ENCODE measurements at regions not wholly inside any gene's neighbourhood (a gene's known extent, or its start where the extent isn't known, plus 50 kb on each side); places are given as distances from the start of the nearest gene placed in this dataset.

DNA sequence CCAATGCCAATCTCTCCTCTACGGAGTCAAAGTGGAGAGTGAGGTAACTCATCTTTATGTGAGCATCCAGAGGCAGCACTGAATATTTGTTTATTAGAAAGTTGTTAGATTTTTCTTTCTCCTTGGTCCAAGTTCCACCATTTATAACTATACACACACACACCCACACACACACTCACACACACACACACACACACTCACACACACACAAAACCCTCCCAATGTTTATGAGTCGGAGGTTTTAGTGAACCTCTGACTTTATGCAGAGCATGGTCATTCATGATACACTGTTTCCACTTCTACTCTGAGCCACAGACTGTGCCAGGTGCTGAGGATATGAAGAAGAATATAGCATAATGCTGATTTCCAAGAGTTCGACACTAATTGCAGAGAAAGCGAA, 132.9 kb upstream of the CCDC68 start:
- no peak for DNase-seq (ENCODE audit: low spot score)
- 82% methylated on average over 4 of the region's 4 CpGs for WGBS
- H3K9me3 ChIP-seq: no peaks in the 10 kb centered on the region
- TF ChIP-seq POLR2AphosphoS5 (IDR thresholded peaks at IDR 0.05) (no peak), POLR2A (IDR thresholded peaks at IDR 0.05) (no peak)
- TF ChIP-seq, protein P1, sequence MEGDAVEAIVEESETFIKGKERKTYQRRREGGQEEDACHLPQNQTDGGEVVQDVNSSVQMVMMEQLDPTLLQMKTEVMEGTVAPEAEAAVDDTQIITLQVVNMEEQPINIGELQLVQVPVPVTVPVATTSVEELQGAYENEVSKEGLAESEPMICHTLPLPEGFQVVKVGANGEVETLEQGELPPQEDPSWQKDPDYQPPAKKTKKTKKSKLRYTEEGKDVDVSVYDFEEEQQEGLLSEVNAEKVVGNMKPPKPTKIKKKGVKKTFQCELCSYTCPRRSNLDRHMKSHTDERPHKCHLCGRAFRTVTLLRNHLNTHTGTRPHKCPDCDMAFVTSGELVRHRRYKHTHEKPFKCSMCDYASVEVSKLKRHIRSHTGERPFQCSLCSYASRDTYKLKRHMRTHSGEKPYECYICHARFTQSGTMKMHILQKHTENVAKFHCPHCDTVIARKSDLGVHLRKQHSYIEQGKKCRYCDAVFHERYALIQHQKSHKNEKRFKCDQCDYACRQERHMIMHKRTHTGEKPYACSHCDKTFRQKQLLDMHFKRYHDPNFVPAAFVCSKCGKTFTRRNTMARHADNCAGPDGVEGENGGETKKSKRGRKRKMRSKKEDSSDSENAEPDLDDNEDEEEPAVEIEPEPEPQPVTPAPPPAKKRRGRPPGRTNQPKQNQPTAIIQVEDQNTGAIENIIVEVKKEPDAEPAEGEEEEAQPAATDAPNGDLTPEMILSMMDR (IDR thresholded peaks at IDR 0.05): no peak
- no peak overlapping the region for H3K27ac ChIP-seq
- H3K36me3 ChIP-seq: no peaks in the 10 kb centered on the region
- no peaks in the 10 kb centered on the region for H3K27me3 ChIP-seq (replicated peaks; ENCODE audit: insufficient read depth)
- intact Hi-C loops (cut with DNase I): no loop called here
- H3K4me3 ChIP-seq: no peak overlapping the region
- H3K4me1 ChIP-seq (replicated peaks): no peaks in the 10 kb centered on the region

DNA sequence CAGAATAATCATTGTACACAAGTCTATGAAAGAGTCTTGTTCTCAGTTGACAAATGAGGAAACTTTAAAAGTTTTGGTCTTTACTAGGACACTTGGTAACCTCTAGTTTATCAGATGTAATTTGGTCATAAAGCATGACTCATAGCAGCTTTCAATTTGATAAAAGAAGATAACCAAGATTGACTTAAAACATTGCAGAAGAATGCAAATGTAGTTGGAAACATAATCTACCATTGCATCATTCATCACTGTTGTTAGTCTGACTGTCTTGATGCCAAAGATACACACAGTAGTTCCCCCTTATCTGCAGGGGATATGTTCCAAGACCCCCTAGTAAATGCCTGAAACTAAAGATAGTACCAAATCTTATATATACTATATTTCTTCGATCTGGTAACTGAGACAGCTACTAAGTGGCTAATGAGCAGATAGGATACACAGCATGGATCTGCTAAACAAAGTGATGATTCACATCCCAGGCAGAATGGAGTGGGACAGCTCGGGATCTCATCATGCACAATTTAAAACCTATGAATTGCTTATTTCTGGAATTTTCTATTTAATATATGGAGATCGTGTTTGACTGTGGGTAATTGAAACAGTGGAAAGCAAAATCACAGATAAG, 131.4 kb upstream of the CCDC68 start:
- DNase-seq (ENCODE audit: low spot score): no peak
- no peak for TF ChIP-seq POLR2A (IDR thresholded peaks at IDR 0.05)
- TF ChIP-seq, protein P1 (IDR thresholded peaks at IDR 0.05): no peak
- TF ChIP-seq POLR2AphosphoS5 (IDR thresholded peaks at IDR 0.05): no peak

DNA sequence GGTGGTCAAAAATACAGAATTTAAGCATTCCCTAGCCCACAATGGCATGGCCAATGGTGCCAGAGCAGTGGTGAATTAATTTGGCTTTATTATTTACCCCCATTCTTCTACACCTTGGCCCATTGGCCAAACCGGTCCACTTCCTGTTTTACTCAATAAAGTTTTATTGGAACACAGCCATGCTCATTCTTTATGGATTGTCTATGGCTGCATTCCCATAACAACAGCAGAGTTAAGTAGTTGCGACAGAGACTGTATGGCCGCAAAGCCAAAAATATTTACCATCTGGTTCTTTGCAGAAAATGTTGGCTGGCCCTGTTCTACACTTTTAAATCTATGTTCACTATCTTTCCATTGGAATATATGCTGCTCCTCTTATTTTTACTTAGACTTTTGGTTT, 130.3 kb upstream of the CCDC68 start:
- Histone ChIP-seq H3K27me3 (replicated peaks; ENCODE audit: insufficient read depth) (no peaks in the 10 kb centered on the region), H3K4me3 (no peak overlapping the region), H3K4me1 (replicated peaks) (no peaks in the 10 kb centered on the region), H3K36me3 (no peaks in the 10 kb centered on the region), H3K27ac (no peak overlapping the region), H3K9me3 (no peaks in the 10 kb centered on the region)
- TF ChIP-seq POLR2A (IDR thresholded peaks at IDR 0.05): no peak
- intact Hi-C loops (cut with DNase I): no loop called here
- WGBS: 78% methylated on average over 3 of the region's 3 CpGs
- no peak for DNase-seq (ENCODE audit: low spot score)

More for the DNA sequence above, 131.4 kb upstream of the CCDC68 start:
- Histone ChIP-seq H3K27ac (no peak overlapping the region), H3K36me3 (no peaks in the 10 kb centered on the region), H3K27me3 (replicated peaks; ENCODE audit: insufficient read depth) (no peaks in the 10 kb centered on the region), H3K9me3 (no peaks in the 10 kb centered on the region), H3K4me1 (replicated peaks) (no peaks in the 10 kb centered on the region), H3K4me3 (no peak overlapping the region)
- intact Hi-C loops (cut with DNase I): no loop called here
- WGBS: 59% methylated on average over 3 of the region's 3 CpGs

DNA sequence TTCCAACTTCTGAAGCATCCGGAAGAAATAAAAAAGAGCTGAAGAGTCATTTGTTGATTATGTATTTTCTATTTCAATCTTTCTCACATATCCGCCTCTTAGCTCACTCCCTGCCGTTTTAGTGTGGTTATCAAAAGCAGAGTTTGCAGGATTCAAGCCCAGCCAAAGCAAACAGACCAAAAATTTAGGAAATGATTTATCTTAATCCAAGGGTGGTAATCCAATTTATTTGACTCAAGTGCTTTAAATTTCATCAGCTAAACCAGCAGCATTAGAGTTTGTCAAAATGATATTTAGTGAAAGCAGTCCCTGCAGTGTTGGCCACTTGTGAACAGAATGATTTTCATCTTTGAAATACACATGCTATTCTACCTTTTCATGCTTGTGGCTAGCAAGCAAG, 129.3 kb upstream of the CCDC68 start:
- no peak for DNase-seq (ENCODE audit: low spot score)
- Histone ChIP-seq H3K27me3 (replicated peaks; ENCODE audit: insufficient read depth) (no peaks in the 10 kb centered on the region), H3K36me3 (no peaks in the 10 kb centered on the region), H3K27ac (no peak overlapping the region), H3K4me1 (replicated peaks) (no peaks in the 10 kb centered on the region), H3K4me3 (no peak overlapping the region), H3K9me3 (no peaks in the 10 kb centered on the region)
- WGBS: 18% methylated on average over 3 of the region's 3 CpGs
- intact Hi-C loops (cut with DNase I): no loop called here
- TF ChIP-seq, protein P1 (IDR thresholded peaks at IDR 0.05): no peak
- TF ChIP-seq POLR2AphosphoS5 (IDR thresholded peaks at IDR 0.05): no peak
- TF ChIP-seq POLR2A (IDR thresholded peaks at IDR 0.05): no peak

DNA sequence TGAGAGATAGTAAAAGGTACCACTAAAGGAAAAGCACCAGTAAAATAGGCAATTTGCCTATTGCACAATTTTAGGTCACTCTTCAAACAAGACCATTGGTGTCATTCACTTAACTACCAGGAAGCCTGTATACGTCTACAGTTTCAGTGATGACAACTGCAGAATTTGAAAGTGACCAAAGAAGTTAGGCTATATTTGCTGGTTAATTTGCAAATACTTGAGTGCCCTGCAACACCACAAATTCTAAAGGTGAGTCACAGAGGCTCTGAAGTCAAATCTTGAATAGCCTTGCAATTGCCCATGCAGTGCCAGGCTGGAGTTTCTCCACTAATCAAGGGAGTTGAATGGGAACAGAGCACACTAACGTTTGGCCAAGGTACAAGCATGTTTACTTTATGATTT, 128.7 kb upstream of the CCDC68 start:
- 19% methylated on average over 2 of the region's 2 CpGs for WGBS
- intact Hi-C loops (cut with DNase I): no loop called here
- Histone ChIP-seq H3K9me3 (no peaks in the 10 kb centered on the region), H3K4me3 (no peak overlapping the region), H3K27ac (no peak overlapping the region), H3K36me3 (no peaks in the 10 kb centered on the region), H3K27me3 (replicated peaks; ENCODE audit: insufficient read depth) (no peaks in the 10 kb centered on the region), H3K4me1 (replicated peaks) (no peaks in the 10 kb centered on the region)
- DNase-seq (ENCODE audit: low spot score): no peak
- no peak for TF ChIP-seq POLR2A (IDR thresholded peaks at IDR 0.05)
- no peak for TF ChIP-seq POLR2AphosphoS5 (IDR thresholded peaks at IDR 0.05)

DNA sequence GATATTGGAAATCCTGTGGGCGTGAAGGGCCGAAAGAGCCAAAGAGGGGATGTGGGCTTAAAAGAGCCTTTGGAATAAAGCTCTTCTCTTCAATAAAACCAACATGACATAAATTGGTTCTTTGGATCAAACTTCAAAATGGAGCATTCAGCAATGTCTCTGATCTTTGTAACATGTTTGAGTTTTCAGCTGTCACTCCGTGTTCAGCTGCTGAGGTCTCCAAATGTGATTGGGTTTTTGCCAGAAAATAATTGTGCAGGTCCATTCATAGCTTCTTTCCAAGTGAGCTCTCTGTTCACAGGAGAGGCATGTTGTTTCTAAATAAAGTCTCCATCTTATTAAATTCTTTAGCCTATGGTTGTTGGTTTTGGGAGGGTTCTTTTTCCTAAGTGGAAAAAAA, 127.6 kb upstream of the CCDC68 start:
- Histone ChIP-seq H3K36me3 (no peaks in the 10 kb centered on the region), H3K4me1 (replicated peaks) (no peaks in the 10 kb centered on the region), H3K27ac (no peak overlapping the region), H3K27me3 (replicated peaks; ENCODE audit: insufficient read depth) (no peaks in the 10 kb centered on the region), H3K4me3 (no peak overlapping the region), H3K9me3 (no peaks in the 10 kb centered on the region)
- 63% methylated on average over 3 of the region's 3 CpGs for WGBS
- TF ChIP-seq POLR2A (IDR thresholded peaks at IDR 0.05): no peak
- TF ChIP-seq, protein P1 (IDR thresholded peaks at IDR 0.05): no peak
- no peak for TF ChIP-seq POLR2AphosphoS5 (IDR thresholded peaks at IDR 0.05)
- no peak for DNase-seq (ENCODE audit: low spot score)
- intact Hi-C loops (cut with DNase I): no loop called here

All from prostate gland (tissue), 2 donors.